ENCODE measurements at regions not wholly inside any gene's neighbourhood (a gene's known extent, or its start where the extent isn't known, plus 50 kb on each side); places are given as distances from the start of the nearest gene placed in this dataset.
A peak's percentile ranks its signal among the peaks of the same experiment; 100 is the strongest.

- H3K4me3 Mint-ChIP-seq = no peak overlapping the region
- POLR2A ChIA-PET = no interaction called here
- CTCF ChIA-PET = interaction anchor here (1.4 kb wide), 1 partner anchor 29 kb away, joined by 11 read pairs; no protein-coding TSS in a partner anchor
- peak overlapping the region; percentile 78 for H3K27ac Mint-ChIP-seq
- no peak for TF ChIP-seq CTCF (IDR thresholded peaks at IDR 0.05)
- H3K4me1 Mint-ChIP-seq (ENCODE audit: low read depth) = peaks cover 7% of the 10 kb centered on the region
- no peaks in the 10 kb centered on the region for H3K9me3 Mint-ChIP-seq
- H3K27me3 Mint-ChIP-seq = no peaks in the 10 kb centered on the region
- H3K36me3 Mint-ChIP-seq (ENCODE audit: low read depth) = no peaks in the 10 kb centered on the region
- ATAC-seq (peak; percentile 79), DNase-seq (no peak)
- intact Hi-C loops (cut with micrococcal nuclease) = no loop called here
Measured at GRCh38 chr20:8073024-8073832, 53.7 kb upstream of the TMX4 start.

- TF ChIP-seq CTCF (IDR thresholded peaks at IDR 0.05) = no peak
- CTCF ChIA-PET = interaction anchor here (1.5 kb wide), 1 partner anchor 10 kb away, joined by 3 read pairs; no protein-coding TSS in a partner anchor
Measured at GRCh38 chr20:8074931-8075330, 55.4 kb upstream of the TMX4 start.

GRCh38 chr20:8076306-8077136, 55.5 kb upstream of the PLCB1 start:
- DNase-seq = no peak
- intact Hi-C loops (cut with micrococcal nuclease) = no loop called here
- no peak for ATAC-seq
- no peak overlapping the region for H3K4me3 Mint-ChIP-seq
- no peak for TF ChIP-seq CTCF (IDR thresholded peaks at IDR 0.05)
- H3K9me3 Mint-ChIP-seq = no peaks in the 10 kb centered on the region
- no peak overlapping the region for H3K27ac Mint-ChIP-seq
- no peaks in the 10 kb centered on the region for H3K36me3 Mint-ChIP-seq (ENCODE audit: low read depth)
- ChIA-PET CTCF (no interaction called here), POLR2A (no interaction called here)
- H3K27me3 Mint-ChIP-seq = no peaks in the 10 kb centered on the region
- H3K4me1 Mint-ChIP-seq (ENCODE audit: low read depth) = peaks cover 7% of the 10 kb centered on the region

More at GRCh38 chr20:8074931-8075330, 55.4 kb upstream of the TMX4 start:
- Mint-ChIP-seq H3K27me3 (no peaks in the 10 kb centered on the region), H3K4me3 (no peak overlapping the region), H3K27ac (no peak overlapping the region), H3K4me1 (ENCODE audit: low read depth) (peaks cover 7% of the 10 kb centered on the region), H3K9me3 (no peaks in the 10 kb centered on the region), H3K36me3 (ENCODE audit: low read depth) (no peaks in the 10 kb centered on the region)
- DNase-seq = no peak
- intact Hi-C loops (cut with micrococcal nuclease) = no loop called here
- no peak for ATAC-seq
- POLR2A ChIA-PET = interaction anchor here (0.6 kb wide), 1 partner anchor 119 kb away, joined by 3 read pairs; no protein-coding TSS in a partner anchor

GRCh38 chr20:8077137-8077466, 55.0 kb upstream of the PLCB1 start:
- intact Hi-C loops (cut with micrococcal nuclease) = no loop called here
- Mint-ChIP-seq H3K27ac (no peak overlapping the region), H3K4me1 (ENCODE audit: low read depth) (peaks cover 7% of the 10 kb centered on the region), H3K27me3 (no peaks in the 10 kb centered on the region), H3K9me3 (no peaks in the 10 kb centered on the region), H3K4me3 (no peak overlapping the region), H3K36me3 (ENCODE audit: low read depth) (no peaks in the 10 kb centered on the region)
- no peak for ATAC-seq
- CTCF ChIA-PET = no interaction called here
- no peak for TF ChIP-seq CTCF (IDR thresholded peaks at IDR 0.05)
- POLR2A ChIA-PET = no interaction called here
- DNase-seq = no peak

GRCh38 chr20:8078528-8078914, 53.5 kb upstream of the PLCB1 start:
- ATAC-seq = no peak
- H3K27me3 Mint-ChIP-seq = no peaks in the 10 kb centered on the region
- no peaks in the 10 kb centered on the region for H3K9me3 Mint-ChIP-seq
- no peaks in the 10 kb centered on the region for H3K36me3 Mint-ChIP-seq (ENCODE audit: low read depth)
- no peak for TF ChIP-seq CTCF (IDR thresholded peaks at IDR 0.05)
- no peak overlapping the region for H3K27ac Mint-ChIP-seq
- H3K4me1 Mint-ChIP-seq (ENCODE audit: low read depth) = peaks cover 2% of the 10 kb centered on the region
- no peak overlapping the region for H3K4me3 Mint-ChIP-seq
- ChIA-PET POLR2A (no interaction called here), CTCF (no interaction called here)
- intact Hi-C loops (cut with micrococcal nuclease) = no loop called here
- DNase-seq = no peak
